ENCODE measurements at regions not wholly inside any gene's neighbourhood (a gene's known extent, or its start where the extent isn't known, plus 50 kb on each side); places are given as distances from the start of the nearest gene placed in this dataset.

DNA sequence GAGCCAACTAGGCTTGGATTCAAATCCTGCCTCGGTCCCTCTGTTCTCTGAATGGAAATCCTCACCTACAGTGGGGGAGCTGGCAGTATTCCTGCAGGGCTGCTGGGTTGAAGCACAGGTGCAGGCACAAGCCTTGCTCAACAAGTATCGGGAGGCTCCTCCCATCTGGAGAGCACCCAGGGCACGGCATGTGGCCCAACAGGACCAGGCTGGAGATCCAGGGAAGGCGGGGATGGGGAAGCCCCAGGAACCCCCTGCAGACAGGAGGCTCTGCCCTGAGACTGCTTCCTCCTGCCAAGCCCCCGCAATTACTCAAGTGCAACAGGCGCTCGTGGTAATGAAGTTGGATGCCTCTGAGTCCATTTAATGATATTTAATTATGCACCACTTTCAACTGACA lies 128.0 kb upstream of the VSTM2B start:
- TF ChIP-seq EZH2phosphoT487 (IDR thresholded peaks at IDR 0.05; ENCODE audit: insufficient read depth, low read depth) (no peak), EZH2 (IDR thresholded peaks at IDR 0.05; ENCODE audit: insufficient read depth, poor library complexity, severe bottlenecking) (no peak)
